ENCODE measurements at regions not wholly inside any gene's neighbourhood (a gene's known extent, or its start where the extent isn't known, plus 50 kb on each side); places are given as distances from the start of the nearest gene placed in this dataset.

GRCh38 chr3:170802164-170803151 lies 67.5 kb downstream of the RPL22L1 start:
- TF ChIP-seq NFATC3 (IDR thresholded peaks at IDR 0.05), result no peak
- no peak for TF ChIP-seq FOXJ3 (CRISPR knock-in tag; IDR thresholded peaks at IDR 0.05)

Measured in K562 (cell line).